Astrocyte (in vitro differentiated cells and primary cell): ENCODE measurements at regions not wholly inside any gene's neighbourhood (a gene's known extent, or its start where the extent isn't known, plus 50 kb on each side); places are given as distances from the start of the nearest gene placed in this dataset.
"Not testable (repeated sequence)": the region's sequence is repeated elsewhere in the genome, so short reads cannot be mapped to it uniquely, and the experiment has no call there.

ENCODE experiments used
- CTCF ChIP-seq: IDR thresholded peaks from 2 replicates; pipeline ENCODE4 v1.5.1; 2011; ENCODE audit warnings: low read depth, mild to moderate bottlenecking, inconsistent platforms, low read length, moderate library complexity; ENCODE audit not compliant: insufficient read depth
- EZH2 ChIP-seq: IDR thresholded peaks from 2 replicates; pipeline ENCODE4 v1.6.1; 2012; ENCODE audit warnings: mild to moderate bottlenecking, low read length, inconsistent platforms; ENCODE audit not compliant: insufficient read depth

GRCh38 chr7:150044771-150045170 is 171.0 kb downstream of the ATP6V0E2 start:
- not testable (repeated sequence) for TF ChIP-seq CTCF, EZH2
